Adrenal gland (tissue), 9 donors: ENCODE measurements at regions not wholly inside any gene's neighbourhood (a gene's known extent, or its start where the extent isn't known, plus 50 kb on each side); places are given as distances from the start of the nearest gene placed in this dataset.

Experiments used
- DNase-seq, 7 donors: peaks; one replicate each; pipeline ENCODE4 v3.0.0-alpha.2; 2019 to 2020
- H3K27ac ChIP-seq, 5 donors: fragments of 200-600 bp; sonication (generic) in 4 of 5; 1 replicate in 3 of 5; 2 replicates in 2 of 5; pipeline versions ENCODE4 v1.5.1 to v1.8.0; 2016 to 2020; ENCODE audit warnings: mild to moderate bottlenecking in 1 of 5
- H3K27me3 ChIP-seq: fragments of 200-600 bp; 2 replicates; pipeline ENCODE4 v1.8.0; 2021
- H3K36me3 ChIP-seq, 2 donors: fragments of 200-600 bp; replicated peaks in 1 of 2; 1 replicate in 1 of 2; 2 replicates in 1 of 2; pipeline versions ENCODE4 v1.5.1 to v1.8.0; 2018 to 2022
- H3K4me1 ChIP-seq, 2 donors: fragments of 200-600 bp; replicated peaks in 1 of 2; 1 replicate in 1 of 2; 2 replicates in 1 of 2; pipeline versions ENCODE4 v1.5.1 to v1.8.0; 2018 to 2021
- H3K4me3 ChIP-seq, 4 donors: fragments of 200-600 bp; sonication (generic) in 3 of 4; one replicate each; pipeline ENCODE4 v1.5.1; 2016 to 2018
- H3K9me3 ChIP-seq, 3 donors: fragments of 200-600 bp; sonication (generic) in 1 of 3; replicated peaks in 1 of 3; 1 replicate in 2 of 3; 2 replicates in 1 of 3; pipeline versions ENCODE4 v1.5.1 to v1.8.0; 2016 to 2021
- POLR2A ChIP-seq, 2 donors: fragments of 450-650 bp; IDR thresholded peaks; one replicate each; pipeline ENCODE4 v1.6.1; 2017; ENCODE audit warnings: antibody characterized with exemption in 2 of 2, mild to moderate bottlenecking in 2 of 2, moderate library complexity in 1 of 2
- WGBS, 4 donors: extraction: QIAGEN DNeasy Blood & Tissue Kit in 2 of 4; methylation state at CpG; one replicate each; pipeline versions ENCODE4 v1.1.5 to v1.1.7; 2013 to 2017; 5-methylcytosine and 5-hydroxymethylcytosine counted together
- intact Hi-C, 2 donors: fragments of 100-400 bp; cut with DNase I; formaldehyde crosslinking; loops; one replicate each; pipeline versions ENCODE4 v1.14.1 to v1.15.0; 2022 to 2023
- TF ChIP-seq, protein P1 (sequence below), 6 experiments: fragments of 450-650 bp in 4 of 6; fragments of 200-600 bp in 2 of 6; sonication (generic) in 1 of 6; IDR thresholded peaks; 1 replicate in 5 of 6; 2 replicates in 1 of 6; pipeline versions ENCODE4 v1.5.1 to v1.8.0; 2016 to 2021; ENCODE audit warnings: antibody characterized with exemption in 6 of 6, mild to moderate bottlenecking in 2 of 6, moderate library complexity in 1 of 6
- donor health status: healthy with polysubstance abuse.
- donor health status: Bipolar disorder and iron deficiency.
- donor health status: DM: yes; HTN: yes; CAD: no.
- donor health status: DM: no; HTN: no; CAD: no.
- donor health status: DM: no; HTN: no; CAD: no.

DNA sequence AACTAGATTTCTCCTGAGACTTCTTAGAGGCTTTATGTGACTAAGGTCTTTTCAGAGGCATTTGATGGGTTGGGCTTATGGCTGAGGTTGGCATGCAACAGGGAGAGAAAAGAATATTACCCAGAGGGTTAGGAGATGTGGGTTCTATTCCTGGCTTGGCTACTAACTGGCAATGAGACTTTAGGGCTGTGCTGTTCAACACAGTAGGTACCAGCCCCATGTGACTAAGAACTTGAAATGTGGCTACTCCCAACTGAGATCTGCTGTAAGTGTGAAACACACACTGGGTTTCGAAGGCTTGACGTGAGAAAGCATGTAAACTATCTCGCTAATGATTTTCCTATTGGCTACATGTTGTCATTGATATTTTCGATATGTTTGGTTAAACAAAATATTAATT lies 324.9 kb upstream of the SLC14A2 start:
- intact Hi-C loops = no loop called here
- TF ChIP-seq, protein P1, sequence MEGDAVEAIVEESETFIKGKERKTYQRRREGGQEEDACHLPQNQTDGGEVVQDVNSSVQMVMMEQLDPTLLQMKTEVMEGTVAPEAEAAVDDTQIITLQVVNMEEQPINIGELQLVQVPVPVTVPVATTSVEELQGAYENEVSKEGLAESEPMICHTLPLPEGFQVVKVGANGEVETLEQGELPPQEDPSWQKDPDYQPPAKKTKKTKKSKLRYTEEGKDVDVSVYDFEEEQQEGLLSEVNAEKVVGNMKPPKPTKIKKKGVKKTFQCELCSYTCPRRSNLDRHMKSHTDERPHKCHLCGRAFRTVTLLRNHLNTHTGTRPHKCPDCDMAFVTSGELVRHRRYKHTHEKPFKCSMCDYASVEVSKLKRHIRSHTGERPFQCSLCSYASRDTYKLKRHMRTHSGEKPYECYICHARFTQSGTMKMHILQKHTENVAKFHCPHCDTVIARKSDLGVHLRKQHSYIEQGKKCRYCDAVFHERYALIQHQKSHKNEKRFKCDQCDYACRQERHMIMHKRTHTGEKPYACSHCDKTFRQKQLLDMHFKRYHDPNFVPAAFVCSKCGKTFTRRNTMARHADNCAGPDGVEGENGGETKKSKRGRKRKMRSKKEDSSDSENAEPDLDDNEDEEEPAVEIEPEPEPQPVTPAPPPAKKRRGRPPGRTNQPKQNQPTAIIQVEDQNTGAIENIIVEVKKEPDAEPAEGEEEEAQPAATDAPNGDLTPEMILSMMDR (IDR thresholded peaks at IDR 0.05) = no peak
- no peak for TF ChIP-seq POLR2A (IDR thresholded peaks at IDR 0.05)
- 80 to 87% (median 81%) methylated on average over 4 of the region's 4 CpGs for WGBS, 4 donors

DNA sequence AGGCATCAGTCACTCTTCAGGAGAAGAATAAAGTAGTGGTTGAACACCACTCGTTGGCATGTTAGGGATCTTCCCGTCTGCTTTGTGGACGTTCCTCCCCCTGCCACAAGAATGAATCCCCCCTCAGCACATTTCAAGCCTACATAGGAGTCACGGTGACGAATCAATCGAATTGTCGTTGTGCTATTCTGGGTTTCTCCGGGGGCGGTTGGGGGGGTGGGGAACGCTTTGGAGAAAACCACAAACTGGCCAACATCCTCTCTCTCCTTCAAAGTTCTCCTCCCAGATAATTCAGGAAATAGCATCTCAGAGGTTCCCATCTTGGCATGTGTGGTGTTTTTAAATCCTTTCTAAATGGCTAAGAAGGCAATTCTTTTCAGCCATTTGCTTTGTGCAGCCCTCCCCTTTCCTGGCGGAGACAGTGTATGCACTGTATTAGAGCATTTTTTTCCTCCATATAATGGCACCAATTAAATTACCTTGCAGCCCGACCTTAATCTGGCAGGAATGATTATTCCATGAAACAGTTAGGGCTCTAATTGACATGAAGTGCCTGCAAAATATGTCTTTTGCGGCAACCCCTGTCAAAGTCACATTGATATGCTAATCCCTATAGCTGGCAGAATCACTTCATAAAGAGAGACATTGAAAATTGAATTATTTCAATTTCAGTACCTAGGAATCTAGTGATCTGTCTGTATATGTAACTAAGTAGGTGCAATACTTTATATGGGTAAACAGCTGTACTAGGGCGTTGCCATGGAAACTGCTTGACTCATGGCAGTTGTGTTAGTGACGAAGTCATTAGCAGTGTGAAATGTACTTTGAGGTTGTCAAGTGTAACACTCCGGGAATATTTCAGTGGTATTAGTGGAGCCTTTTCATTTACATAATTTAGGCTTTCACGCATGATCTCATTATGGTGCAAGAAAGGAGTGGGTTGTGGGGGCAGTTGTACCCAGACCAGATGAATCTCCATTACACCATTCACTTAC lies 323.4 kb upstream of the SLC14A2 start:
- H3K27ac ChIP-seq = no peak overlapping the region
- intact Hi-C loops = no loop called here
- no peaks in the 10 kb centered on the region for H3K4me1 ChIP-seq
- no peaks in the 10 kb centered on the region for H3K27me3 ChIP-seq
- 65 to 73% (median 71%) methylated on average over 16 to 17 of the region's 17 CpGs for WGBS, 4 donors
- no peak overlapping the region for H3K4me3 ChIP-seq
- no peak for DNase-seq
- TF ChIP-seq POLR2A (IDR thresholded peaks at IDR 0.05) = no peak
- TF ChIP-seq, protein P1 (IDR thresholded peaks at IDR 0.05) = no peak
- H3K36me3 ChIP-seq = no peaks in the 10 kb centered on the region
- H3K9me3 ChIP-seq = no peaks in the 10 kb centered on the region

More for the DNA sequence above, 324.9 kb upstream of the SLC14A2 start:
- Histone ChIP-seq H3K36me3 (no peaks in the 10 kb centered on the region), H3K27ac (no peak overlapping the region), H3K27me3 (no peaks in the 10 kb centered on the region), H3K9me3 (no peaks in the 10 kb centered on the region), H3K4me1 (no peaks in the 10 kb centered on the region), H3K4me3 (no peak overlapping the region)
- no peak for DNase-seq

DNA sequence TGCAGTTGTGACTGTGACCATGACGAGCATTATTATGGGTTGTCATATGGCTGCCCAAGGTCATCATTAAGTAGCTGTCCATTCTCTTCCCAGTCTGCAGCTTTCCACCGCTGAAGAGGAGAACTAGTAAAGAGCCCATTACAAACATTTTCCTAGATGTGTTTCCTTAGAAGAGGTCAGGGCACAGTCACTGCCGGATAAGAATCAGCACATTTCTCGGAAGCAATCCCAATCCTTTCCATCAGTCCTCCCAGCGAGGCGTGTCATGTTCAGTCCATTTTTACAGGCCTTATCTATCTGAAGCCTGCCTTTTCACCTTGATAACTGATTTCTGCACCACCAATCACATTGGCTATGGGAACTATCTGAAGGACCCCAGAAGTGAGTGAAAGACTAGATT lies 319.9 kb upstream of the SLC14A2 start:
- Histone ChIP-seq H3K27me3 (no peaks in the 10 kb centered on the region), H3K4me1 (no peaks in the 10 kb centered on the region), H3K4me3 (no peak overlapping the region), H3K36me3 (no peaks in the 10 kb centered on the region), H3K9me3 (no peaks in the 10 kb centered on the region), H3K27ac (no peak overlapping the region)
- DNase-seq = no peak
- no peak for TF ChIP-seq POLR2A (IDR thresholded peaks at IDR 0.05)
- TF ChIP-seq, protein P1 (IDR thresholded peaks at IDR 0.05) = no peak
- intact Hi-C loops = no loop called here
- 56 to 76% (median 71%) methylated on average over 6 of the region's 6 CpGs for WGBS, 4 donors

DNA sequence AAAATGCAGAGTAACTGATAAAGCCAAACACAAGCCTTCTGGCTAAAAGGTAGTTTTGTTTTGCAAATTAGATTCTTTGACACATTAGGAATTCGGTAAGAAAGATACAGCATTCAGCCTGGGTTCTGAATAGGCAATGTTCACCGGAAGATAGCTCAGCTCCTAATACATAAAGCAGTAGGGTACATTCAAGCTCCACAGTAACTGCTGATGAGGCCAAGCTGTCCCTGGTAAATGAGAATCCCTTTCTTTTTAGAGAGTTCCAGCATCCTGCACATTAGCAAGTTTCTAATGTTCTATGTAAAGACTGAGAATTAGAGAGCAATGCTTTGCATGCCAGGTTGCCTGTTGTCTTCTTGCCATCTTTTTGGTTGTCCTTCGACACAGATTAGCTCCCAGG lies 316.3 kb upstream of the SLC14A2 start:
- no peaks in the 10 kb centered on the region for H3K36me3 ChIP-seq
- no peak for DNase-seq
- H3K4me3 ChIP-seq = no peak overlapping the region
- no peaks in the 10 kb centered on the region for H3K9me3 ChIP-seq
- 77 to 87% (median 84%) methylated on average over 3 of the region's 3 CpGs for WGBS, 4 donors
- TF ChIP-seq, protein P1 (IDR thresholded peaks at IDR 0.05) = no peak
- no peak for TF ChIP-seq POLR2A (IDR thresholded peaks at IDR 0.05)
- H3K27me3 ChIP-seq = no peaks in the 10 kb centered on the region
- H3K27ac ChIP-seq = no peak overlapping the region
- no peaks in the 10 kb centered on the region for H3K4me1 ChIP-seq
- intact Hi-C loops = no loop called here
